ENCODE measurements at regions not wholly inside any gene's neighbourhood (a gene's known extent, or its start where the extent isn't known, plus 50 kb on each side); places are given as distances from the start of the nearest gene placed in this dataset.
"Not testable (repeated sequence)": the region's sequence is repeated elsewhere in the genome, so short reads cannot be mapped to it uniquely, and the experiment has no call there.

DNA sequence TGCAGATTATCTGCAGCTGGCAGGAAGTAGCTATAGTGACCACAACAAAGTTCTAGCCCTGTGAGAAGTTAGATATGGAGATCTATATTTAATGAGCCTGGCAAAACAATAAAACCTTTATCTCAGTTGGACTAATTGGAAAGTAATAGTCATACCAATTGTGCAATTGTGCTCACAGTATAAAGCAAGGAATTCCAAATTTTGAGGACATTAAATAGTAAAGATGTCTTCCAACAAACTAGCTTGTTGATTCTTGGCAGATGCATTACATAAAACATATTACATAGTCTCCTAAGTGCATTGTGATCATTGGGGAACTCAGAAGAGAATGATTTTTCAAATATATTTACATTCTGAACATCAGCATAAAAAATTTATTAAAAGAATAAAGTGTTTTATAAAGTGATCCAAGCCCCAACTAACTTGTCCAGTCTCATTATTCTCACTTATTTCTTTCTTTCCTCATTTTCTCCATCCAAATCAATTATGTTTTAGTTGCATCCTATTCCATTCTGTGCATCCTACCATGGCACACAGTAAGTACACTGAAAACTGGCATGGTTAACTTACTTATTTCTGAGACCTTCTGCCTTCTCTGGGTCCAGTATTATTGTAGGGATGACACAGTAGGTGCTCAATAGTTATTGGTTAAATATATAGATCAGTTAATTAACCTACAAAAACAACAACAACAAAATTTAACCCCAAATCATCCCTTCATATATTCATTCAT is 977.2 kb upstream of the NUDT12 start:
- DNase-seq (ENCODE audit: low read depth in 4 of 4, low spot score in 2 of 4) = no peak

DNA sequence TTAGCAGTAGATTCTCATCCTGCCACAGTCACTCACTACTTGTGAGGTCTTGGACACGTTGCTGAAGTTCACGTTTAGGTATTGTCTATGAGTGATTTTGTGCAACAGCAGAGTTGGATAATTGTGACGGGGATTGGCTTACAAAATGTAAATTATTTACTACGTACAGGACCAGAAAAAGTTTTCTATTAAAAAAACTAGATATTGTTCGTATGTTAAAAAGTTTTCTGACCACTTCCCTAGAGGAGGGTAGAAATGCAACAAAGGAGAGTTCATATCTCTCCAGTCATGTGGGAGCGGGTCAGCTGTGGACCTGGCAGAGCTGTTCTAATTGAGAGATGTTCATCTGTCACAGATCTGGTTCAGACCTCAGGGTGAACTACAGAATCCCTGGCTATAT is 976.1 kb upstream of the NUDT12 start:
- DNase-seq (ENCODE audit: low read depth in 4 of 4, low spot score in 2 of 4) = no peak

- no peak for DNase-seq (ENCODE audit: low read depth in 4 of 4, low spot score in 2 of 4)
Observed at GRCh38 chr5:104533498-104533897, 970.9 kb upstream of the NUDT12 start.

GRCh38 chr5:104526866-104527265 is 964.3 kb upstream of the NUDT12 start:
- no peak for DNase-seq (ENCODE audit: low read depth in 4 of 4, low spot score in 2 of 4)

DNA sequence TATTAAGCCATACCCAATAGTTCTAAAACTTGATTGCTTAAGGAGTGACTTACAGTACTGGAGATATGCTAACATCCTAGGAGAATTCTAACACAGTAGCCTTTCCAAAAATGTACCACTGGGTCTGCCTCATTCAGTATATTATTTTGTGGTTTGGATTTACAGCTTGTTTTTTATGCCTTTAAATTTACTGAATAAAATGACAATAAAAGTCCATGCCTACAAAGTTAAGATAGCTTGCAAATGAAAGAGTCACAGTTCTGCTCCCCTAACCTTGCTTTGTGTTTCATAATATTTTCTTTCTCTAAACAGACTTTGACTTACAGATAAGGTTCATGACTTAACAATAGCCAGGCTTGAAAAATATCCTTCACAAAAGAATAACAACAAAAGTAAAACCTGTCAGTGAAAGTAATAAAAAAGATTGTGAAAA is 951.1 kb upstream of the NUDT12 start:
- DNase-seq (ENCODE audit: low read depth in 4 of 4, low spot score in 2 of 4) = no peak

DNA sequence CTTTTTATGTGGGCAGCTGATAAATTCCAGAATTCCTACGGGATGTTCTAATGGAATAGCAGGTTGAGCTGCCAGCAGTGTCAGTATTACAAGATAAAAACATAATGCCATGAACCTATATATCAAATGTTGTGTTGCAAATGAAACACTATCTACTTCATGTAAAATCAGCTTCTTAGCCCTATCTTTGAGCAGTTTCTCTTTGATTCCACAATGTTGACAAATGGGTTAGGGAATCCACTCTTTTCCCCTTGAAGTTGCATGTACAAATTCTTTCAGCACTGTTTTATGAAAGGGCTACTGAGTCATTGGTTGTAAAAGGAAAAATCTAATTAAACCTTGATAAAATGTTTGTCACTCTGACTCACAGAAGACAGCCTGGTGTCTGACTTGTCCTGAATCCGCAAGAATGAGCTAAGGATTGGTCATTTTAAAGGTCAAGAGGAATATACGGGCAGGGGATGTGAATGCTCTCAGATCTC is 950.6 kb upstream of the NUDT12 start:
- DNase-seq (ENCODE audit: low read depth in 4 of 4, low spot score in 2 of 4) = no peak

GRCh38 chr5:104512063-104512825 is 949.7 kb upstream of the NUDT12 start:
- no peak for DNase-seq (ENCODE audit: low read depth in 4 of 4, low spot score in 2 of 4)

GRCh38 chr5:104498281-104498680 is 935.7 kb upstream of the NUDT12 start:
- DNase-seq (ENCODE audit: low read depth in 4 of 4, low spot score in 2 of 4) = no peak

DNA sequence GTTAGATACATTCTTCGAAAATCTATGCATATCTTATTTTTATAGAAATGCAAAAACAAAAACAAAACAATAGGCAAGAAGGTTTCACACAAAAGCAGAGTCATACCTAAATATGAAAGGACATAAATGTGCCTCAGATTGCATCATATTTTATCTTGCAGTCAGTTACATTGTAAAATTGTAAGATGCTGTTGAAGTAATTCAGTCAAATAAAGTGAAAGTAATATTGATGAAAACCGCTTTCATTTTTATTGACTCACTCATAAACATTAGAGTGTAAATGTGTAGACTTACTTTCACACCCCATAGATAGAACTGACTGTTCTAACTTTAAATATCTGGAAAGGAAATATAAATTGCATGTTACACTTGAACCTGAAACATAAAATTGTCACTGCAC is 931.5 kb upstream of the NUDT12 start:
- no peak for DNase-seq (ENCODE audit: low read depth in 4 of 4, low spot score in 2 of 4)

DNA sequence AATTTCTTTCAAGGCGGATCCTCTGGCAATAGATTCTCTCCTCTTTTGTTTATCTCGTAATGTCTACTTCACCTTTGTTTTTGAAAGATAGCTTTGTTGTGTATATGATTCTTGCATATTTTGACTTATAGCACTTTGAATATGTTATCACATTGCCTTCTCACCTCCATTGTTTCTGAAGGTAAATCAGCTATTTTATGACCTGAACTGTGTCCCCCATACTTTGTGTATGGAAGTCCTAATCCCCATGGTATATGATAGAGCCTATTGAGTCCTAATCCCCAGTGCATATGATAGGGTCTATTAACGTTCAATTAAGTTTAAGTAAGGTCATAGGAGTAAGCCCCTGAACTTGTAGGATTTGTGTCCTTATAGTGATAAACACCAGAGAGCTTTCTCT is 910.2 kb upstream of the NUDT12 start:
- DNase-seq (ENCODE audit: low read depth in 4 of 4, low spot score in 2 of 4) = no peak

DNA sequence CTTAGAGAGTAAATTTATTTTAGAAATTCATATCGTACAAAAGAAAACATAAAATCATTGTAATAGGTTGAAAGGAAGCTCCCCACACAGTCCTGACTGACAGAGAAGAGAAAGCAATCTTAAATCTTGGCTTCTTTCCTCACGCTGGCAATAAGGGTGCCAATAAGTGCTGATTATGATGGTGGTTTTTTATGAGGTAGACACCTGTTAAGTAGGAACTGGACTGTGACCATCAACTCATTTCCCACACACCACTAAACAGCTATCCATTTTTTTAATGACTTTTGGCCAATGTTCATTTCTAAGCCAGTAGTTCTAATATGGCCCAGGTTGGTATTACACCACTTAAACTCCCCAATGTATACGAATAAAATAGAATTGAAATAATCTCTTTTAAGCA is 893.5 kb upstream of the NUDT12 start:
- DNase-seq (ENCODE audit: low read depth in 4 of 4, low spot score in 2 of 4) = no peak

GRCh38 chr5:104452550-104452949 is 890.0 kb upstream of the NUDT12 start:
- DNase-seq (ENCODE audit: low read depth in 4 of 4, low spot score in 2 of 4) = no peak

DNA sequence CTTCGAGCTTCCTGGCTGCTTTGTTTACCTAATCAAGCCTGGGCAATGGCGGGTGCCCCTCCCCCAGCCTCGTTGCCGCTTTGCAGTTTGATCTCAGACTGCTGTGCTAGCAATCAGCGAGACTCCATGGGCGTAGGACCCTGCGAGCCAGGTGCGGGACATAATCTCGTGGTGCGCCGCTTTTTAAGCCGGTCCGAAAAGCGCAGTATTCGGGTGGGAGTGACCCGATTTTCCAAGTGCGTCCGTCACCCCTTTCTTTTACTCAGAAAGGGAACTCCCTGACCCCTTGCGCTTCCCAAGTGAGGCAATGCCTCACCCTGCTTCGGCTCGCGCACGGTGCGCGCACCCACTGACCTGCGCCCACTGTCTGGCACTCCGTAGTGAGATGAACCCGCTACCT is 889.3 kb upstream of the NUDT12 start:
- not testable (repeated sequence) for DNase-seq (ENCODE audit: low read depth in 4 of 4, low spot score in 2 of 4)

DNA sequence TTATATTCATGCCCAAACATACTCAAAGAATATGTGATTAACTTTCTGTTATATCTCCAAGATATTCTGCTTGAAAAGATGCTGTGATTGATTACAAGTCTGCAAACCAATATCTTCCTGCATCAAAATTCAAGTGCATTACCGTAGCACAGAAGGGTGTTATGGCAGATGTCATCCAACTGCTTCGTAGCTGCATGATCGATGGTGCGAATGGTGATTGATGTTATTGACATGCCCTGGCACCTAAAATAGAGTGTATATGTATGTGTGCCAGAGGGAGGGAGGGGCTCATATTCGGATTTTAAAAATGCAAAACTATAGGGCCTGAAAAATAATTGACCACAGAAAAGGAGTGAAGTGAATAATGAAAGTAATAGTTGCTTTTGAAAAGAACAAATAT is 882.1 kb upstream of the NUDT12 start:
- DNase-seq (ENCODE audit: low read depth in 4 of 4, low spot score in 2 of 4) = no peak

DNA sequence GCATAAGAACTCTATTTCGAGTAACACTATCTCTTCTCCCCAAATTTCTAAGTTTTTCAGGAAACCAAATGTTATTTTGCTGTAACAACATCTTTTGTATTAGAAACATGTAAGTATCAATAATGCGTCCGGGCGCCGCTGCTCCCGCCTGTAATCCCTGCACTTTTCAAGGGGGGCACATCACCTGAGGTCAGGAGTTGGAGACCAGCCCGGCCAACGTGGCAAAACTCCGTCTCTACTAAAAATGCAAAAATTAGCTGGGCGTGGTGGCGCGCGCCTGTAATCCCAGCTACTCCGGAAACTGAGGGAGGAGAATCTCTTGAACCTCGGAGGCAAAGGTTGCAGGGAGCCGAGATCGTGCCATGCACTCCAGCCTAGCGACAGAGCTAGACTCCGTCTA is 881.1 kb upstream of the NUDT12 start:
- no peak for DNase-seq (ENCODE audit: low read depth in 4 of 4, low spot score in 2 of 4)

- no peak for DNase-seq (ENCODE audit: low read depth in 4 of 4, low spot score in 2 of 4)
Observed at GRCh38 chr5:104431981-104432380, 869.4 kb upstream of the NUDT12 start.

DNA sequence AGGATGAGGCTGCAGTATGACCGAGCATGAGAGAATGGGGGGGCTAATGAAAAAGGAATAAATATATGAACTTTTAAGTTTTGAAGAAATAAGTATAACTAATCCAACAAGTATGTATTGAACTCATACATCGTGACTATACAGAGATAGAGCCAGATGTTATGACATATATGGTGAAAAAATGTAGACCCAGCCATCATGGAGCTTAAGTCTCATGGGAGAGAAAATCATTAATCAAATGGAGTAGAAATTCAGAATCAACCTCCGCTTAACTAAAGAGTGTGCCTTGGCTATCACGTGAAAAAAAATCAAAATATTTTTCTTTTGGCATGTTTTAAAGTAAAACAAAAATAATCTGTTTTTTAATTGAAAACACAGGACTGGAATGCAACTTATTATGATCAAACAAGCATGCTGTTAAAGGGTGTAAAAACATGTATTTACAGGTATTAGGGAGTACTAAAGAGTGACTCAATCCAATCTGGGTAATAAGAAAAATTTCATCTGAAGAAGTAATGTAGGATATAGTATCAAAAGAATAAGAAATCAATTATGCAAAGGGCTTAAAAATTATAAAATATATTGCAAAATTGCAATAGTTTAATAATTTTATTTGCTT is 868.5 kb upstream of the NUDT12 start:
- no peak for DNase-seq (ENCODE audit: low read depth in 4 of 4, low spot score in 2 of 4)

GRCh38 chr5:104429911-104430310 is 867.3 kb upstream of the NUDT12 start:
- no peak for DNase-seq (ENCODE audit: low read depth in 4 of 4, low spot score in 2 of 4)

- DNase-seq (ENCODE audit: low read depth in 4 of 4, low spot score in 2 of 4) = no peak
Observed at GRCh38 chr5:104421431-104421830, 858.8 kb upstream of the NUDT12 start.

- no peak for DNase-seq (ENCODE audit: low read depth in 4 of 4, low spot score in 2 of 4)
Observed at GRCh38 chr5:104418056-104418455, 855.5 kb upstream of the NUDT12 start.

GRCh38 chr5:104412649-104413240 is 850.2 kb upstream of the NUDT12 start:
- DNase-seq (ENCODE audit: low read depth in 4 of 4, low spot score in 2 of 4) = peak in 1 of 4 donors; percentile 2

Measured in left renal cortex interstitium (tissue), 4 donors.